Lung (tissue), 11 donors: ENCODE measurements at regions not wholly inside any gene's neighbourhood (a gene's known extent, or its start where the extent isn't known, plus 50 kb on each side); places are given as distances from the start of the nearest gene placed in this dataset.
A peak's percentile ranks its signal among the peaks of the same experiment; 100 is the strongest.

Experiments
- ATAC-seq: fragments of 200-7000 bp; cut with Tn5 transposase; one replicate; pipeline ENCODE4 v1.9.1; 2020; ENCODE audit warnings: moderate number of reproducible peaks; ENCODE audit not compliant: insufficient read depth, low FRiP score
- DNase-seq, 3 donors: peaks; one replicate each; pipeline ENCODE4 v3.0.0-alpha.2; 2013 to 2017
- H3K27ac ChIP-seq, 2 donors: one replicate each; pipeline ENCODE4 v1.5.1; 2013; ENCODE audit warnings: mild to moderate bottlenecking in 2 of 2, moderate library complexity in 2 of 2, control low read depth in 1 of 2, inconsistent platforms in 1 of 2, low read depth in 1 of 2, low read length in 1 of 2
- H3K27me3 ChIP-seq, 3 donors: one replicate each; pipeline ENCODE4 v1.5.1; 2013; ENCODE audit warnings: low read length in 2 of 3; ENCODE audit not compliant: control insufficient read depth in 3 of 3, insufficient read depth in 3 of 3
- H3K36me3 ChIP-seq, 4 donors: one replicate each; pipeline ENCODE4 v1.5.1; 2013; ENCODE audit warnings: low read length in 4 of 4, mild to moderate bottlenecking in 1 of 4, moderate library complexity in 1 of 4; ENCODE audit not compliant: control insufficient read depth in 4 of 4, insufficient read depth in 4 of 4
- H3K4me1 ChIP-seq, 5 donors: one replicate each; pipeline ENCODE4 v1.5.1; 2013; ENCODE audit warnings: low read length in 5 of 5, mild to moderate bottlenecking in 2 of 5, moderate library complexity in 1 of 5; ENCODE audit not compliant: control insufficient read depth in 5 of 5, insufficient read depth in 5 of 5
- H3K4me3 ChIP-seq: one replicate; pipeline ENCODE4 v1.5.1; 2013; ENCODE audit warnings: mild to moderate bottlenecking, control low read depth, moderate library complexity
- H3K9ac ChIP-seq, 2 donors: one replicate each; pipeline ENCODE4 v1.5.1; 2013; ENCODE audit warnings: low read length in 2 of 2, control low read depth in 1 of 2; ENCODE audit not compliant: insufficient read depth in 1 of 2
- H3K9me3 ChIP-seq, 4 donors: one replicate each; pipeline ENCODE4 v1.5.1; 2013; ENCODE audit warnings: low read length in 3 of 4, mild to moderate bottlenecking in 1 of 4, moderate library complexity in 1 of 4; ENCODE audit not compliant: control insufficient read depth in 4 of 4, insufficient read depth in 3 of 4
- CTCF ChIP-seq: IDR thresholded peaks from 2 replicates; pipeline ENCODE4 v1.5.1; 2012; ENCODE audit warnings: mild to moderate bottlenecking; ENCODE audit errors: control extremely low read depth, extremely low read depth
- WGBS, 2 donors: extraction: QIAGEN DNeasy Blood & Tissue Kit; methylation state at CpG; one replicate each; pipeline ENCODE4 v1.1.7; 2013; 5-methylcytosine and 5-hydroxymethylcytosine counted together
- donor health status: control.
- donor health status: control.
- donor health status: Bipolar disorder and iron deficiency.
- donor health status: healthy.
- donor health status: DM: yes; HTN: yes; CAD: no.

- peaks cover 0 to 1% (median 0%) of the 10 kb centered on the region in 5 donors for H3K4me1 ChIP-seq
- no peak overlapping the region for H3K4me3 ChIP-seq
- H3K36me3 ChIP-seq = no peaks in the 10 kb centered on the region
- H3K9me3 ChIP-seq = peaks cover 0 to 4% (median 2%) of the 10 kb centered on the region in 4 donors
- no peak overlapping the region for H3K9ac ChIP-seq
- ATAC-seq (no peak), DNase-seq (no peak)
- no peak overlapping the region for H3K27ac ChIP-seq
- 58 to 64% methylated on average over 6 of the region's 6 CpGs for WGBS, 2 donors
- no peak for TF ChIP-seq CTCF
- H3K27me3 ChIP-seq = no peaks in the 10 kb centered on the region
Observed at GRCh38 chr10:7048061-7048460, 362.8 kb downstream of the SFMBT2 start.

GRCh38 chr10:7046615-7047014 is 364.2 kb downstream of the SFMBT2 start:
- Histone ChIP-seq H3K4me3 (no peak overlapping the region), H3K4me1 (peaks cover 0 to 1% (median 0%) of the 10 kb centered on the region in 5 donors), H3K9ac (no peak overlapping the region), H3K36me3 (no peaks in the 10 kb centered on the region), H3K27me3 (no peaks in the 10 kb centered on the region), H3K9me3 (peaks cover 0 to 4% (median 2%) of the 10 kb centered on the region in 4 donors), H3K27ac (peak overlapping the region in 1 of 2 donors; percentile 38)
- no peak for TF ChIP-seq CTCF
- DNase-seq (no peak), ATAC-seq (no peak)
- 20 to 37% methylated on average over 2 of the region's 2 CpGs for WGBS, 2 donors

GRCh38 chr10:7045891-7046599 is 364.8 kb downstream of the SFMBT2 start:
- Histone ChIP-seq H3K9me3 (peaks cover 0 to 4% (median 2%) of the 10 kb centered on the region in 4 donors), H3K36me3 (no peaks in the 10 kb centered on the region), H3K27ac (no peak overlapping the region), H3K27me3 (no peaks in the 10 kb centered on the region), H3K9ac (no peak overlapping the region), H3K4me3 (no peak overlapping the region), H3K4me1 (peaks cover 0 to 1% (median 0%) of the 10 kb centered on the region in 5 donors)
- TF ChIP-seq CTCF = no peak
- WGBS, 2 donors = 38 to 45% methylated on average over 4 of the region's 4 CpGs
- DNase-seq (peak in 2 of 3 donors; percentile 5 to 19), ATAC-seq (peak; percentile 49)
